Fibroblast of lung (primary cell): ENCODE measurements at regions not wholly inside any gene's neighbourhood (a gene's known extent, or its start where the extent isn't known, plus 50 kb on each side); places are given as distances from the start of the nearest gene placed in this dataset.

Experiments
- DNase-seq, 2 donors: peaks; one replicate each; pipeline versions ENCODE4 v3.0.0 to v3.0.0-alpha.2; 2010; ENCODE audit warnings: low read depth in 2 of 2
- H2AFZ ChIP-seq: 2 replicates; pipeline ENCODE4 v1.5.1; 2012; ENCODE audit warnings: low read length, control low read depth, inconsistent platforms
- H3K27ac ChIP-seq: 2 replicates; pipeline ENCODE4 v1.5.1; 2011; ENCODE audit warnings: low read length, control low read depth; ENCODE audit not compliant: insufficient read depth
- H3K27me3 ChIP-seq: 2 replicates; pipeline ENCODE4 v1.5.1; 2011; ENCODE audit warnings: mild to moderate bottlenecking, low read length; ENCODE audit not compliant: control insufficient read depth, insufficient read depth
- H3K36me3 ChIP-seq: 2 replicates; pipeline ENCODE4 v1.5.1; 2011; ENCODE audit warnings: low read length; ENCODE audit not compliant: control insufficient read depth, insufficient read depth
- H3K4me1 ChIP-seq: 2 replicates; pipeline ENCODE4 v1.5.1; 2011; ENCODE audit warnings: low read length; ENCODE audit not compliant: control insufficient read depth, insufficient read depth; ENCODE audit errors: extremely low read depth
- H3K4me2 ChIP-seq: 2 replicates; pipeline ENCODE4 v1.5.1; 2011; ENCODE audit warnings: low read length, control low read depth; ENCODE audit not compliant: insufficient read depth; ENCODE audit errors: extremely low read depth
- H3K4me3 ChIP-seq, 4 experiments: fragments of 200-600 bp in 1 of 4; sonication (generic) in 1 of 4; replicated peaks in 1 of 4; 2 replicates each; pipeline ENCODE4 v1.5.1; 2011 to 2016; ENCODE audit warnings: low read length in 4 of 4, low read depth in 3 of 4, mild to moderate bottlenecking in 3 of 4, control low read depth in 2 of 4, inconsistent platforms in 1 of 4, mixed read lengths in 1 of 4; ENCODE audit not compliant: insufficient read depth in 1 of 4; ENCODE audit errors: control extremely low read depth in 1 of 4
- H3K79me2 ChIP-seq: 2 replicates; pipeline ENCODE4 v1.5.1; 2012; ENCODE audit warnings: mild to moderate bottlenecking, low read length, inconsistent platforms; ENCODE audit not compliant: control insufficient read depth, insufficient read depth
- H3K9ac ChIP-seq: 2 replicates; pipeline ENCODE4 v1.5.1; 2011; ENCODE audit warnings: mild to moderate bottlenecking, low read length, control low read depth; ENCODE audit not compliant: insufficient read depth
- H3K9me3 ChIP-seq: 2 replicates; pipeline ENCODE4 v1.5.1; 2012; ENCODE audit warnings: low read depth, low read length; ENCODE audit not compliant: control insufficient read depth, insufficient read depth
- H4K20me1 ChIP-seq: 2 replicates; pipeline ENCODE4 v1.5.1; 2011; ENCODE audit warnings: low read length; ENCODE audit not compliant: control insufficient read depth, insufficient read depth; ENCODE audit errors: extremely low read depth
- CTCF ChIP-seq, 2 donors: IDR thresholded peaks in 1 of 2; conservative IDR thresholded peaks in 1 of 2; 1 replicate in 1 of 2; 2 replicates in 1 of 2; pipeline ENCODE4 v1.5.1; 2011 to 2012; ENCODE audit warnings: low read length in 2 of 2, control low read depth in 1 of 2, inconsistent platforms in 1 of 2, low read depth in 1 of 2, mild to moderate bottlenecking in 1 of 2
- EZH2 ChIP-seq: IDR thresholded peaks from 2 replicates; pipeline ENCODE4 v1.5.1; 2012; ENCODE audit warnings: low read length, control low read depth, mild to moderate bottlenecking; ENCODE audit errors: missing control alignments

- H3K27me3 ChIP-seq: no peaks in the 10 kb centered on the region
- TF ChIP-seq CTCF (conservative IDR thresholded peaks at IDR 0.05 in 1 of 2, IDR thresholded peaks at IDR 0.05 in 1 of 2; ENCODE audit: low read depth in 1 of 2, low read length in 2 of 2) (no peak), EZH2 (no peak)
- H4K20me1 ChIP-seq: no peaks in the 10 kb centered on the region
- no peaks in the 10 kb centered on the region for H3K4me1 ChIP-seq
- no peak overlapping the region for H2AFZ ChIP-seq
- DNase-seq: no peak
- no peak overlapping the region for H3K9ac ChIP-seq
- H3K79me2 ChIP-seq: no peaks in the 10 kb centered on the region
- H3K4me3 ChIP-seq: no peak overlapping the region
- no peaks in the 10 kb centered on the region for H3K36me3 ChIP-seq
- no peak overlapping the region for H3K27ac ChIP-seq
- no peaks in the 10 kb centered on the region for H3K9me3 ChIP-seq
- no peak overlapping the region for H3K4me2 ChIP-seq
Measured at GRCh38 chr11:121780971-121781370, 328.2 kb upstream of the SORL1-AS1 start.

GRCh38 chr11:121777056-121777455 is 324.3 kb upstream of the SORL1-AS1 start:
- H3K9ac ChIP-seq: no peak overlapping the region
- no peaks in the 10 kb centered on the region for H4K20me1 ChIP-seq
- H3K36me3 ChIP-seq: no peaks in the 10 kb centered on the region
- H3K27me3 ChIP-seq: no peaks in the 10 kb centered on the region
- H2AFZ ChIP-seq: no peak overlapping the region
- no peaks in the 10 kb centered on the region for H3K79me2 ChIP-seq
- no peak overlapping the region for H3K4me3 ChIP-seq
- H3K4me2 ChIP-seq: no peak overlapping the region
- DNase-seq: peak in 1 of 2 donors; percentile 36
- no peaks in the 10 kb centered on the region for H3K9me3 ChIP-seq
- TF ChIP-seq EZH2 (no peak), CTCF (conservative IDR thresholded peaks at IDR 0.05 in 1 of 2, IDR thresholded peaks at IDR 0.05 in 1 of 2; ENCODE audit: low read depth in 1 of 2, low read length in 2 of 2) (no peak)
- H3K4me1 ChIP-seq: no peaks in the 10 kb centered on the region
- no peak overlapping the region for H3K27ac ChIP-seq

DNA sequence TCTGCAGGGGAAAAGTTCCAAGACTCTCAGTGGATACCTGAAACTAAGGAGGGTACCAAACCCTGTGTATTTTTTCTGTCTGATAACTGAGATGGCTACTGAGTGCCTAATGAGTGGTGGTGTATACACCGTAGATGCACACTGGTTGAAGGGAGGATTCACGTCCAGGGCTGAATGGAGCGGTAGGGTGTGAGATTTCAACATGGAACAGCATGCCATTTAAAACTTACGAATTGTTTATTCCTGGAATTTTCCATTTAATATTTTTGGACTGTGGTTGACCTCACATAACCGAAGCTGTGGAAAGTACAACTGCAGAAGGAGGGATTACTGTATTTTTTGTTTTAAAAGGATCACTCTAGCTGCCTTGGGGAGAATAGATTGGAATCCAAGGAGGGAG is 322.5 kb upstream of the SORL1-AS1 start:
- Histone ChIP-seq H3K4me1 (no peaks in the 10 kb centered on the region), H3K9me3 (no peaks in the 10 kb centered on the region), H3K4me3 (no peak overlapping the region), H3K36me3 (no peaks in the 10 kb centered on the region), H3K27me3 (no peaks in the 10 kb centered on the region), H2AFZ (no peak overlapping the region), H4K20me1 (no peaks in the 10 kb centered on the region), H3K4me2 (no peak overlapping the region), H3K79me2 (no peaks in the 10 kb centered on the region), H3K27ac (no peak overlapping the region), H3K9ac (no peak overlapping the region)
- no peak for TF ChIP-seq EZH2
- no peak for TF ChIP-seq CTCF (conservative IDR thresholded peaks at IDR 0.05 in 1 of 2, IDR thresholded peaks at IDR 0.05 in 1 of 2; ENCODE audit: low read depth in 1 of 2, low read length in 2 of 2)
- no peak for DNase-seq
